HG03469 (cell line): ENCODE measurements at regions not wholly inside any gene's neighbourhood (a gene's known extent, or its start where the extent isn't known, plus 50 kb on each side); places are given as distances from the start of the nearest gene placed in this dataset.
"Not testable (repeated sequence)": the region's sequence is repeated elsewhere in the genome, so short reads cannot be mapped to it uniquely, and the experiment has no call there.

Source experiments
- ATAC-seq: cut with Tn5 transposase; IDR thresholded peaks from one replicate; pipeline ENCODE4 v1.9.1; 2021; ENCODE audit warnings: mild to moderate bottlenecking, moderate library complexity, moderate number of reproducible peaks; ENCODE audit not compliant: unreplicated experiment

GRCh38 chrY:23695664-23696328 lies 352.0 kb downstream of the CDY1B start:
- not testable (repeated sequence) for ATAC-seq

DNA sequence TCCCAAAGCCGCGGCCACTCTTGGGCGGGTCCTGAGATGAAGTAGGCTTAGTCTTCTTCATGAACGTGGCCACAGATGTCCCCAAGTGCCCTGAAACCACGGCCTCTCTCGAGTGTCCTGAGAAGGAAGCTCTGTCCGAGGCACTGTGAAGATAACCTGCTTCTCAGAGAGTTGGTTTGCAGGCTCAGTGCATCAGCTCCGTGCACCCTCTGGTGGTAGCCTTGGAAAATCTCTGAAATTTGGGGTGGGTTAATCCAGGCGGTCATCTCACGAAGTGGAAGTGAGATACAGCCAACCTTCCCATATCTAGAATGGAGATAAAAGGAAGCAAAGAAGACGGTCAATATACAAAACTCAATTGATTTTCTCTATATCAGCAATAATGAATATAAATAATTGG lies 365.9 kb downstream of the CDY1B start:
- not testable (repeated sequence) for ATAC-seq

GRCh38 chrY:23669858-23670257 lies 378.0 kb downstream of the CDY1B start:
- ATAC-seq = not testable (repeated sequence)

GRCh38 chrY:23622313-23622712 lies 403.0 kb downstream of the DAZ2 start:
- not testable (repeated sequence) for ATAC-seq

GRCh38 chrY:23610449-23610848 lies 391.1 kb downstream of the DAZ2 start:
- ATAC-seq = not testable (repeated sequence)

DNA sequence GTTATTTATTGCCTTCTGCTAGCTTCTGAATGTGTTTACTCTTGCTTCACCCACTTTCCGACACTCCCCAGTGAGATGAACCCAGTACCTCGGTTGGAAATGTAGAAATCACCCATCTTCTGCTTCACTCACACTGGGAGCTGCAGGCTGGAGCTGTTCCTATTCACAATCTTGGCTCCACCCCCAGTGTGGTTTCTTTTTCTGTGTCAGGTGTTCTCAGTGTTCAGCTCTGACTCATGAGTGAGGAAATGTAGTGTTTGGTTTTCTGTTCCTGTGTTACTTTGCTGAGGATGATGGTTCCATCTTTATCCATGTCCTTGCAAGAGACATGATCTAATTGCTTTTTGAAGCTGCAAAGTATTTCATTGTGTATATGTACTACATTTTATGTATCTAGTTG lies 377.2 kb downstream of the DAZ2 start:
- peak; percentile 65 for ATAC-seq

DNA sequence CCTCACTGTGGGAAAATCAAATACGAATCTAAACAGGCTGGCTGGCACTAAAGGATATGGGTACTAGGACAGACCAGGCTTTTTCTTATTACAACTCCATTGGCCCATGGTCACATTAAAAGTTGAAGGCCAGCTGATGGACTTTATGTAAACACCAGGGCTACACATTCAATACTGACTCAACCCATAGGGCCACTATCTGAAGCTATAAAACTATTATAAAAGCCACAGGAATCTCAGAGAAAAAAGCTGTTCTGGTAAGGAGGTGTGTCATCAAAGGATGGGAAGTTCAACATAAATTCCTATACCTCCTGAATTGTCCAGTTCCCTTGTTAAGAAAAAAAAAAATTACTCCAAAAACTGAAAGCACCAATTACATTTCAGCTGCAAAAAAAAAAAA lies 370.9 kb downstream of the DAZ2 start:
- not testable (repeated sequence) for ATAC-seq

- ATAC-seq = not testable (repeated sequence)
These were observed 369.1 kb downstream of the DAZ2 start for GRCh38 chrY:23588409-23588808.
